NCI-H1436 (cell line): ENCODE measurements at regions not wholly inside any gene's neighbourhood (a gene's known extent, or its start where the extent isn't known, plus 50 kb on each side); places are given as distances from the start of the nearest gene placed in this dataset.
"Not testable (repeated sequence)": the region's sequence is repeated elsewhere in the genome, so short reads cannot be mapped to it uniquely, and the experiment has no call there.

Source experiments
- DNase-seq: peaks from one replicate; lab custom pipeline; 2025; lab: John Stamatoyannopoulos, UW

DNA sequence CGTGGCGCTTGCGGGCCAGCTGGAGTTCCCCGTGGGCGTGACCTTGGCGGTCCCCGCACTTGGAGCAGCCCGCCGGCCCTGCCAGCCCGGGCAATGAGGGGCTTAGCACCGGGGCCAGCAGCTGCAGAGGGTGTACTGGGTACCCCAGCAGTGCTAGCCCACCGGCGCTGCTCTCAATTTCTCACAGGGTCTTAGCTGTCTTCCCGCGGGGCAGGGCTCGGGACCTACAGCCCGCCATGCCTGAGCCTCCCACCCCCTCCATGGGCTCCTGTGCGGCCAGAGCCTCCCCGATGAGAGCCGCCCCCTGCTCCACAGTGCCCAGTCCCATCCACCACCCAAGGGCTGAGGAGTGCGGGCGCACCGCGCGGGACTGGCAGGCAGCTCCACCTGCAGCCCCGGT lies 94.0 kb upstream of the NIPBL start:
- DNase-seq = not testable (repeated sequence)

- DNase-seq = no peak
These were observed 90.0 kb upstream of the NIPBL start for GRCh38 chr5:36786448-36787012.

- no peak for DNase-seq
These were observed 89.0 kb upstream of the NIPBL start for GRCh38 chr5:36787365-36788093.

GRCh38 chr5:36790847-36791246 lies 85.7 kb upstream of the NIPBL start:
- no peak for DNase-seq

GRCh38 chr5:36792560-36793180 lies 83.9 kb upstream of the NIPBL start:
- DNase-seq = no peak

- DNase-seq = no peak
These were observed 81.2 kb upstream of the NIPBL start for GRCh38 chr5:36795366-36795765.

GRCh38 chr5:36796155-36796554 lies 80.4 kb upstream of the NIPBL start:
- DNase-seq = no peak

DNA sequence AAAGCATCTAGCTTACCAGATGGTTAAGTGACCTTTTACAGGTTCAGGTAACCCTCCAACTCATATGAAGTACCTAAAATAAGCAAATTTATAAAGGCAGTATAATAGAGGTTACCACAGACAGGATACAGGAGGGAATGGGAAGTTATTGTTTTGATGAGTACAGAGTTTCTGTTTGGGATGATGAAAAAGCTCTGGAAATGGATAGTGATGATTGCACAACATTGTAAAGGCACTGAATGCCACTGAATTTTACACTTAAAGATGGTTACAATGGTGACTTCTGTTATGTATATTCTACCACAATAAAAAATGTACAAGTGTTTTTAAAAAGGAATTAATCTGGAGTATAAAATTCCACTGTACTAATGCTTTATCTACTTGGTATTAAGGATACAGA lies 75.0 kb upstream of the NIPBL start:
- no peak for DNase-seq

DNA sequence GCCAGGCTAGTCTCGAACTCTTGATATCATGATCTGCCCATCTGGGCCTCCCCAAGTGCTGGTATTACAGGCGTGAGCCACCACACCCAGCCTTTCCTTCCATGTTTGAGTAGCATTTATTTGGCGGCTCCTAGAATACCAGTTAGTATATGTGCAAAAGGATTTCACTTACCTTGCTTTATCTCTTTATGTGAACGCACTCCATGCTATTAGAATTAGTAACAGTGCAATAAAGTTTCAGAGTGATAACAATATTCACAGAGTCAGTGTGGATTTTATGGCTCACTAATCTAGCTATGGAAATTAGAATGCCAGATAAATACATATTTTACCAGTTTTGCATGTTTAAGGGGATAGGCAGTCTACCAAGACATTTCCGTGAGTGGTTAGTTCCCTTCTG lies 74.4 kb upstream of the NIPBL start:
- no peak for DNase-seq

DNA sequence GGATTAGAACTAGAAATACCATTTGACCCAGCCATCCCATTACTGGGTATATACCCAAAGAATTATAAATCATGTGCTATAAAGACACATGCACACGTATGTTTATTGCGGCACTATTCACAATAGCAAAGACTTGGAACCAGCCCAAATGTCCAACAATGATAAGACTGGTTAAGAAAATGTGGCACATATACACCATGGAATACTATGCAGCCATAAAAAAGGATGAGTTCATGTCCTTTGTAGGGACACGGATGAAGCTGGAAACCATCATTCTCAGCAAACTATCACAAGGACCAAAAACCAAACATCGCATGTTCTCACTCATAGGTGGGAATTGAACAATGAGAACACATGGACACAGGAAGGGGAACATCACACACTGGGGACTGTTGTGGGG lies 63.3 kb upstream of the NIPBL start:
- DNase-seq = not testable (repeated sequence)

GRCh38 chr5:36815871-36816270 lies 60.7 kb upstream of the NIPBL start:
- no peak for DNase-seq

- no peak for DNase-seq
These were observed 55.7 kb upstream of the NIPBL start for GRCh38 chr5:36820900-36821299.

GRCh38 chr5:36826694-36827093 lies 49.9 kb upstream of the NIPBL start:
- DNase-seq = no peak
